Thyroid gland (tissue), 4 donors: ENCODE measurements at regions not wholly inside any gene's neighbourhood (a gene's known extent, or its start where the extent isn't known, plus 50 kb on each side); places are given as distances from the start of the nearest gene placed in this dataset.

Experiments used
- POLR2A ChIP-seq, 2 donors: fragments of 450-650 bp; IDR thresholded peaks; one replicate each; pipeline ENCODE4 v1.6.1; 2017; ENCODE audit warnings: antibody characterized with exemption in 2 of 2, mild to moderate bottlenecking in 2 of 2, moderate library complexity in 1 of 2
- TF ChIP-seq, protein P1 (sequence below), 6 experiments: fragments of 200-600 bp in 3 of 6; fragments of 450-650 bp in 3 of 6; sonication (generic) in 3 of 6; IDR thresholded peaks; one replicate each; pipeline ENCODE4 v1.5.1; 2016 to 2019; ENCODE audit warnings: antibody characterized with exemption in 6 of 6, mild to moderate bottlenecking in 2 of 6, inconsistent platforms in 1 of 6, moderate library complexity in 1 of 6

GRCh38 chr5:86330736-86331135 is 287.0 kb upstream of the COX7C start:
- TF ChIP-seq, protein P1, sequence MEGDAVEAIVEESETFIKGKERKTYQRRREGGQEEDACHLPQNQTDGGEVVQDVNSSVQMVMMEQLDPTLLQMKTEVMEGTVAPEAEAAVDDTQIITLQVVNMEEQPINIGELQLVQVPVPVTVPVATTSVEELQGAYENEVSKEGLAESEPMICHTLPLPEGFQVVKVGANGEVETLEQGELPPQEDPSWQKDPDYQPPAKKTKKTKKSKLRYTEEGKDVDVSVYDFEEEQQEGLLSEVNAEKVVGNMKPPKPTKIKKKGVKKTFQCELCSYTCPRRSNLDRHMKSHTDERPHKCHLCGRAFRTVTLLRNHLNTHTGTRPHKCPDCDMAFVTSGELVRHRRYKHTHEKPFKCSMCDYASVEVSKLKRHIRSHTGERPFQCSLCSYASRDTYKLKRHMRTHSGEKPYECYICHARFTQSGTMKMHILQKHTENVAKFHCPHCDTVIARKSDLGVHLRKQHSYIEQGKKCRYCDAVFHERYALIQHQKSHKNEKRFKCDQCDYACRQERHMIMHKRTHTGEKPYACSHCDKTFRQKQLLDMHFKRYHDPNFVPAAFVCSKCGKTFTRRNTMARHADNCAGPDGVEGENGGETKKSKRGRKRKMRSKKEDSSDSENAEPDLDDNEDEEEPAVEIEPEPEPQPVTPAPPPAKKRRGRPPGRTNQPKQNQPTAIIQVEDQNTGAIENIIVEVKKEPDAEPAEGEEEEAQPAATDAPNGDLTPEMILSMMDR (IDR thresholded peaks at IDR 0.05), result no peak
- no peak for TF ChIP-seq POLR2A (IDR thresholded peaks at IDR 0.05)
